HG03342 (cell line): ENCODE measurements at regions not wholly inside any gene's neighbourhood (a gene's known extent, or its start where the extent isn't known, plus 50 kb on each side); places are given as distances from the start of the nearest gene placed in this dataset.
"Not testable (repeated sequence)": the region's sequence is repeated elsewhere in the genome, so short reads cannot be mapped to it uniquely, and the experiment has no call there.

ENCODE experiments used
- ATAC-seq: cut with Tn5 transposase; IDR thresholded peaks from one replicate; pipeline ENCODE4 v1.9.1; 2021; ENCODE audit warnings: mild to moderate bottlenecking, moderate library complexity; ENCODE audit not compliant: unreplicated experiment

- no peak for ATAC-seq
Measured at GRCh38 chr16:48008011-48008525, 147.7 kb downstream of the ABCC12 start.

GRCh38 chr16:48004141-48004695, 151.6 kb downstream of the ABCC12 start:
- ATAC-seq = no peak

- no peak for ATAC-seq
Measured at GRCh38 chr16:48003206-48003907, 152.4 kb downstream of the ABCC12 start.

GRCh38 chr16:48001324-48001895, 154.4 kb downstream of the ABCC12 start:
- no peak for ATAC-seq

GRCh38 chr16:48000622-48001021, 155.2 kb downstream of the ABCC12 start:
- ATAC-seq = no peak

GRCh38 chr16:47999595-47999994, 156.2 kb downstream of the ABCC12 start:
- ATAC-seq = no peak

- ATAC-seq = no peak
Measured at GRCh38 chr16:47995354-47995753, 160.4 kb downstream of the ABCC12 start.

- ATAC-seq = no peak
Measured at GRCh38 chr16:47991491-47991890, 164.3 kb downstream of the ABCC12 start.

- ATAC-seq = no peak
Measured at GRCh38 chr16:47990676-47991075, 165.1 kb downstream of the ABCC12 start.

- no peak for ATAC-seq
Measured at GRCh38 chr16:47987136-47987535, 168.7 kb downstream of the ABCC12 start.

GRCh38 chr16:47986031-47986430, 169.8 kb downstream of the ABCC12 start:
- ATAC-seq = no peak

- no peak for ATAC-seq
Measured at GRCh38 chr16:47984669-47985068, 171.1 kb downstream of the ABCC12 start.

- no peak for ATAC-seq
Measured at GRCh38 chr16:47983999-47984580, 171.7 kb downstream of the ABCC12 start.

- no peak for ATAC-seq
Measured at GRCh38 chr16:47980212-47980611, 175.6 kb downstream of the ABCC12 start.

GRCh38 chr16:47979616-47980182, 176.1 kb downstream of the ABCC12 start:
- no peak for ATAC-seq

- ATAC-seq = no peak
Measured at GRCh38 chr16:47979164-47979520, 176.7 kb downstream of the ABCC12 start.

GRCh38 chr16:47978491-47979163, 177.2 kb downstream of the ABCC12 start:
- no peak for ATAC-seq

- ATAC-seq = no peak
Measured at GRCh38 chr16:47977802-47978201, 178.0 kb downstream of the ABCC12 start.

GRCh38 chr16:47976636-47977210, 179.1 kb downstream of the ABCC12 start:
- ATAC-seq = no peak

GRCh38 chr16:47974971-47975370, 180.8 kb downstream of the ABCC12 start:
- not testable (repeated sequence) for ATAC-seq

- no peak for ATAC-seq
Measured at GRCh38 chr16:47973552-47973951, 182.2 kb downstream of the ABCC12 start.
